SK-N-MC (cell line): ENCODE measurements at regions not wholly inside any gene's neighbourhood (a gene's known extent, or its start where the extent isn't known, plus 50 kb on each side); places are given as distances from the start of the nearest gene placed in this dataset.

Experiments used
- EZH2 ChIP-seq: fragments of 200-600 bp; sonication (generic); IDR thresholded peaks from one replicate; pipeline ENCODE4 v1.6.1; 2017; ENCODE audit warnings: antibody characterized with exemption
- FOXP2 ChIP-seq: optimal IDR thresholded peaks from 2 replicates; pipeline ENCODE3; 2011; ENCODE audit warnings: mild to moderate bottlenecking, moderate library complexity; ENCODE audit not compliant: insufficient read depth; ENCODE audit errors: extremely low read length, control extremely low read depth
- POLR2AphosphoS5 ChIP-seq: IDR thresholded peaks from 2 replicates; pipeline ENCODE4 v1.6.1; 2012; ENCODE audit warnings: mild to moderate bottlenecking, low read depth, low read length, borderline replicate concordance

DNA sequence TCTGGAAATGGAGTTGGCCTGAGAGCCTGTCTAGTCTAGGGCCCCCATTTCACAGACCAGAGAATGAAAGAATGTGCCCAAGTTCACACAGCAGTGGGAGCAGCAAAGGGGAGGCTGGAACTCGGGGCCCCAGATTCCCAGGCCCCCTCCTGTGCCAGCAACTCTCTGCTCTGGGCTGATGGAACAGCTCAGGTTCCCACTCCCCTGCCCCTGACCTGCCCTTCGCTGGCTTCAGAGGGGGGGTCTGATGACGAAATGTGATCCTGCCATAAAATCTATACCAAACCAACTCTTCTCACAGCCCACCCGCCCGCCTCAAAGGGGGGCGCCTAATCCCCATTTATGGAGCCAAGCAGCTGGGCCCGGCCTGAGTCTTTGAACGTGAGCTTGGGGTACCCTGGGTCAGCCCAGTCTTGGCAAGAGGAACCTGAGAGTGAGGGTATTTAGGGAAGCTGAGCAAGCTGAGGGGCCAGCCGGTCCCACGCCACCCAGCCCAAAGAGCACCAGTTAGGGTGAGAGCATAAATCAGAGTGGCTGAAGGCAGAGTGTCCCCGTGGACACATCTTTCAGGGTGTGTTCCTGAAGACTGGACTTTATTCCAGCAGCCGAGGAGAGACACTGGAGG, 65.0 kb downstream of the FOXD2 start:
- no peak for TF ChIP-seq EZH2
- no peak for TF ChIP-seq POLR2AphosphoS5
- TF ChIP-seq FOXP2, result no peak
